Globus pallidus (tissue), 1 donor: ENCODE measurements at regions not wholly inside any gene's neighbourhood (a gene's known extent, or its start where the extent isn't known, plus 50 kb on each side); places are given as distances from the start of the nearest gene placed in this dataset.
"Not testable (repeated sequence)": the region's sequence is repeated elsewhere in the genome, so short reads cannot be mapped to it uniquely, and the experiment has no call there.

Experiments
- DNase-seq: peaks from one replicate; pipeline ENCODE4 v3.0.0-alpha.2; 2015; ENCODE audit warnings: low spot score

DNA sequence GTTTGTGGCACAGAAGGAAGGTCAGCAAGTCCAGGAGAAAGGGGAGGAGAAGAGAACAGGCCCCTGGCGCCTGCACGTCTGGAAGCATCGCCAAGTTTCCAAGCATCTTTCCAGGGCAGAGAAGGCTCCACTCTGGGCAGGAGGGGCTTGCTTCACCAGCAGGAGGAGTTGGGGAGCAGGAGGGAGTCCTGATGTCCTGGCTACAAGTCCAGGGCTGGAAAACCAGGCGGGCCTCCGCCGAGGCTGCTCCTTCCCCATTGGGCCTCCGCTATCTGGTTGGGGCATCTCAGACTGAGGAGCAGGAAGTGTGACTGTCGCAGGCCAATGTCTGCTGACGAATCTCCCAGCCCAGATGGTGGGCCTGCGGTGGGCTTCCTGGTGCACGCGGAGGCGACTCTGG lies 421.9 kb downstream of the PREX1 start:
- DNase-seq, result no peak

DNA sequence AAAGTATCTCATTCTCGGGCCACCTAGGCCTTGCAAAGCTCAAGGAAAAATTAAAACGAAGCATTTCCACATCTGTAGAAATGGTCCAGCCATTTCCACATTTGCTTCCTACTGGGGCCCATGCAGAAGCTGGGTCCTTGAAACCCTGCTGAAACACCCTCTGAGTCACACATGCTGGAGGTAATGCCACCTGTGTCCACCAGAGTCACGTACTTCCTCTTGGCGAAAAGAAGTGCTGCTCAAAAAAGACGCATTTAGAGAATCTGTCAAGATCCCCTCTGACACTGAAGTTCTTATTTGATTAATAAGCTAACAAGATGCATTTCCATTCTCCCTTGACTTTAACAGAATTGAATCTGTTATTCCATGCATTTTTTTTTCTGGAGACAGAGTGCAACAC lies 423.2 kb downstream of the PREX1 start:
- DNase-seq, result no peak

GRCh38 chr20:48403167-48403761 lies 424.5 kb downstream of the PREX1 start:
- no peak for DNase-seq

DNA sequence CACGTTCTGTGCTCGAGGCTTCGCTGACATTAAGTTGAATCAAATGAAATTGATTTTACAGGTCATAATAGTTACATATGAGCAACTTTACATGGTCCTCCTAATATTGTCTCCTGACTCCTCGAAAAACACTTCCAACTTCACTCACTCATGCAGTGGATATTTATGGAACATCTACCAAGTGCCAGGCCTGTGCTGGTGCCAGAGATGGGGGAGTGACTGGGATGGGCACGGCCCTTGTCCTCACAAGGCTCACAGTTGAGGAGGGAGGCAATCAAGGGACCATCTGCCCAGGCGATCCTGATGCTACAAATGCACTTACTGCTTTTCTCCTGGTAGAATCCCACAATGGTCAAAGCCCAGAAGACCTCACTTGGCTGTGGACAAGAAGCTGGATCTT lies 426.4 kb downstream of the PREX1 start:
- DNase-seq, result no peak

DNA sequence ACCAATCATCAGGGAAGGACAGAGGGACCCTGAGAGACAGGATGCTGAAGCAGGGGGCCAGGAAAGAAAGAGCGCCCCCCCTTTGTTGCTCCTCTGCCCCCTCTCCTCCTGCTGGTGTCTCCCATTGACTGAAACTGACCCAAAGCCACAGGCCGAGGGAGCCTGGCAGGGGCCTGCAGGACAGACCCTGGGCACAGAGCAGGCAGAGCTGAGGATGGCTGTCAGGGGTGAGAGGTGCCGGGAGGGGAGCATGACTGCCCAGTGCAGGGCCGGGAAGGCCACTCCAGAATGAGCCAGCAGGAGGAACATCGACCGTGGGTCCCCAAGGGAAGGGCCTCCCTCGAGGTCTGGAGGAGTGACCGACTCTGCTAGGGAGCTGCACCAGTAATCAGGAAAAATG lies 427.8 kb downstream of the PREX1 start:
- no peak for DNase-seq

DNA sequence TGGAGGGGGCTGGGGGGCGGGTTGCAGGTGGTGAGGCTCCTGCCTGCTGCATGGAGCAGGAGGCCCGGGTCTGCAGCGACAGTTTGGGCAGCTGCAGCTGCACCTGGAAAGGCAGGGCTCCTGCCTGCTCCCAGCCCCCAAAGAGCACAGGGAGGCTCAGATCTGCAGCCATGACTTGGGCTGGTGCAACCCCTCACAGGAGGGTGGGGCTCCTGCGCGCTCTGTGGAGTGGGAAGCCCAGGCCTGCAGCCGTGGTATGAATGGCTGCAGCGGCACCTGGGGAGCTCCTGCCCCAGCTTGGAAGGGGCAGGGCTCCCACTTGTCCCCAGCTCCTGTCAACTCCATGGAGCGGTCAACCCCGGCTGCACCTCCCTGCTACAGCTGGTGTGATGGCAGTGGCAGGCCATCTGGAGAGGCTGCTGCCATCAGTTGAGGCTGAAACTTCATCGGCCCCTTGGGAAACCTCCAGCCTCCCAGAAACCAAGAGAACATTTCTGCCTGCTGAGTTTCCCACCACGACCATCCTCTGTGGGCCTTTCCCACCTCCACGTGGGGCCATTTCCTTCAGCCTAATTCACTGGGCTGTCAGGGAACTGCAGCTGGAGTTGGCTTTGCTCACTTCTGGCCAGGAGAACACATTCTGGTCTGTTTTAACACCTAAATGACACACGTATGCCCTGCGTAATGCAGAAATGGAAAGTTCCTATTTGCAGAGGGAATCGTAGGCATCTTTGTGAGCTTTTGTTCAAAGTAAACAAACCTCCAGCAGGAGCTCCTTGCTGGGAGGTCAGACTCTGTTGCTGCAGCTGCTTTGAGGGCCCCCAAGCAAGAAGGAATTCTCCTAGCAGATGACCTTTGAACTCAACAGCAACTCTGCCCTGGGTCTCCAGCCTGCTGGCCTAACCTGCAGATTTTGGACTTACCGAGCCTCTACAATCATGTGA lies 429.0 kb downstream of the PREX1 start:
- DNase-seq, result no peak

GRCh38 chr20:48396981-48397861 lies 430.6 kb downstream of the PREX1 start:
- DNase-seq, result not testable (repeated sequence)

DNA sequence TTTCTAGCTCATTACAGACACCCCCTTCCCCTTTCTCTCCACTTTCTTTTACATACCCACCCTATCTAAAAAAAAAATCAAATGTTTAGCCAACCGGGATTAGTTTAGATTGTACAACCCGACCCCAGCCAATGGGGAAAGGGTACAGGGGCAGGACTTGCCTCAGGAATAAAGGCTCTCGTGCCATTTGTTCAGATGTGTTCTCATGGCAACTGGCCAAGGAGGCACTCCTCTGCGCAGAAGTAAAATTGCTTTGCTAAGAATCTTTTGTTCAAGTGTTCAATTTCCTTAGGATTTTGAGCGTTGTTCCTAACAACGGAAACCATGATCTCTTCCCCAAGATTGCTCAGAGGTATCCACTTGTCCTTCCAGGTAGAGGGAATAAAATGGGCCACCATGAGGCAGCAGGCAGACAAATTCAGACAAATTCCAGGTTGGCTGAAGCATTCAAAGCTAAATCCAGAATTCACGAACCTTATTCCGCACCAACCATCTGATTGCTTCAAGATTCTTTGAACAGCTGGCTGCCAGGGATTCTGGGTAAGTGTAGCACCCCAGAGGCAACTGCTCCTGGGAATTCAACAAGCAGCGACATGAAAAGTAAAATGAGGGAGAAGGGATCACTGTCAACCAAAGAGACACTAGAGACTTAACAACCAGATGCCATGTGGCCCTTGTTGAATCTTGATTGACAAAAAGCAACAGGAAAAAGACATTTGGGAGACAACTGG lies 431.8 kb downstream of the PREX1 start:
- no peak for DNase-seq

DNA sequence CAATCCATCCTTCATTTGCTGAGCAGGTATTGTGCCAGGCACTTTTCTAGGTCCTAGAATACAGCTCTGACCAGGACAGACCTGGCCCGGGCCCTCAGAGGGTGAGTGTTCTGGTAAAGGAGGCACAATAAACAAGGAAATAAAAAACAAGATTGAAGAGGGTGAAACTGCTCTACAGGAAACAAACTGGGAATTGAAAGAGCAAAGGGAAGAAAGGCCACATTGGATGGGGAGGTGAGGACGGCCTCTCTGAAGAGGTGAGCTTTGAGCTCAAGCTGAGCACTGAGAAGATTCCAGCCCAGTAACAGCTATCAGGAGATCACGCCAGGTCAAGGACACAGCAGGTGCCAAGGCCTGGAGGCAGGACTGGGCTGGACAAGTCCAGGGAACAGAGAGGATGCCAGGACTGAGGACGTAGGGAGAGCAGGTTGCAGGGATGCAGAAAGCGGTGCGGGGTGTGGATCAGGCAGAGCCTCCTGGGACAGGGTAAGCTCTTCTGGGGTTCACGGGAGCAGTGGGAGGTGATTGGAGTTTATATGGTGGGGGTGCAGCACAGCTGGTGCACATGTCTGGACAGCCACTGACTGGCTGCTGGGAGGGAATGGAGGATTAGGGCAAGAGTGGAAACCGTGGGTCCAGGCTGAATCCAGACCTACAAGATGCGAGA lies 433.3 kb downstream of the PREX1 start:
- DNase-seq, result no peak

- no peak for DNase-seq
These were observed 434.0 kb downstream of the PREX1 start for GRCh38 chr20:48393737-48394314.

GRCh38 chr20:48393311-48393685 lies 434.5 kb downstream of the PREX1 start:
- no peak for DNase-seq

DNA sequence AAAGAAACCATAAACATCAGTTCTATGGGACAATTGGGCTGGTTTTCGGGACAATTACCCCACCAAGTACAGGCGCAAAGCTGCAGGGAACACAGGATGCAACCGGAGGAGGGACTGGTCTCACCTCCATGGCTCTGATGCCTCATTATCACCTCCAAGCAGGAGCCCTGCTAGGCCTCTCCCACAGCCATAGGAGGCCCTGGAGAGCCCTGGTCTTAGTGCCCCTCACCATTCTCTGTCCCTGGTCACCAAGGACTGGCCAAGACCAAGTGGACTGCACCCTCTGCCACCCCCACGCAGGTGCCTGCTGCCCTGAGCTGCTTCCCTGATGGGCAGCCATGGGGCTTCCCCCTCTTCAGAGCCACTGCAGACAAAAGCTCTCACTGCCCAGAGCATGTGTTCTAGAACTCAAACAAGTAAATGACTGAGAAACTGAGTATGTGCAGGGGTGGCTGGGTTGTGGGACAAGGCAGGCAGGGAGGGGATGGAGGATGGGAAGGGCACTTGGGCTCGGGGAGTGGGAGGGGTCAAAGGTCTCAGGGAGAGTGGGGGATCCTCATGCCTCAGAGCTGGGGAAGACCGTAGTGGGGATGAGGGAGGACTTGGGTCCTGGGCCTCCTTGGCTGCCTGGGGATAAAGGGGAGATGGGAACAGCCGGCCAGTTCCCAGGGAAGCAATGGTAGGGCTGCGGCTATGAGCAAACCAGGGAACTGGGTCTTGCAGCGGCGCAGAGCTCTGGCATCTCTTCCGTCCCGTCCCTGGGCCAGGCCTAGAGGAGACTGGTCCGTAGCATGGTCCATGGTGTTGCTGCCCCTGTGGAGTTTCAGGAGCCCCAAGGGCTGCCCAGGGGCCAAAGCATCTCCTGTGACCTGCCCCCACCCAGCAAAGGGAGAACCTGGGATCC lies 435.1 kb downstream of the PREX1 start:
- no peak for DNase-seq

DNA sequence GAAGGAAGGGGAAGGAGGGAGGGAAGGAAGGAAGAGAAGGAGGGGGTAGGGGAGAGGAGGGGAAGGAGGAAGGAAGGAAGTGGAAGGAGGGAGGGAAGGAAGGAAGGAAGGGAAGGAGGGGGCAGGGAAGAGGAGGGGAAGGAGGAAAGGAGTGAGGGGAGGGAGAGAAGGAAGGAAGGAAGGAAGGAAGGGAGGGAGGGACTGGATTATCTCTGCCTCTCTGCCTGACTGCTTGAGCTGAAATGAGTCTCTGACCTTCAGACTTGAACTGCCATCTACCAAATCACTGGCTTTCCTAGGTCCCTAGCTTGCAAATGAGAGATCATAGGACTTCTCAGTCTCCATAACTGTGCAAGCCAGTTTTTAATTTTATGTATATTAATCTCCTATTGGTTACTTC lies 436.8 kb downstream of the PREX1 start:
- DNase-seq, result no peak

GRCh38 chr20:48387675-48388074 lies 440.1 kb downstream of the PREX1 start:
- DNase-seq, result no peak

DNA sequence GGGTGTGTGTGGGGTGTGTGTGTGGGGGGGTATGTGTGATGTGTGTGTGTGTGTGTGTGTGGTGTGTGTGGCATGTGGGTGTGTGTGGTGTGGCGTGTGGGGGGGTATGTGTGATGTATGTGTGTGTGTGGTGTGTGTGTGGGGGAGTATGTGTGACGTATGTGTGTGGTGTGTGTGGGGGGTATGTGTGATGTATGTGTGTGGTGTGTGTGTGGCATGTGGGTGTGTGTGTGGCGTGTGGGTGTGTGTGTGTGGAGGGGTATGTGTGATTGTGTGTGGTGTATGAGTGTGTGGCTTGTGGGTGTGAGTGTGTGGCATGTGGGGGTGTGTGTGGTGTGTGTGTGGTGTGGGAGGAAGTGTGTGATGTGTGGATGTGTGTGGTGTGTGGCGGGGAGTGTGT lies 442.3 kb downstream of the PREX1 start:
- no peak for DNase-seq

DNA sequence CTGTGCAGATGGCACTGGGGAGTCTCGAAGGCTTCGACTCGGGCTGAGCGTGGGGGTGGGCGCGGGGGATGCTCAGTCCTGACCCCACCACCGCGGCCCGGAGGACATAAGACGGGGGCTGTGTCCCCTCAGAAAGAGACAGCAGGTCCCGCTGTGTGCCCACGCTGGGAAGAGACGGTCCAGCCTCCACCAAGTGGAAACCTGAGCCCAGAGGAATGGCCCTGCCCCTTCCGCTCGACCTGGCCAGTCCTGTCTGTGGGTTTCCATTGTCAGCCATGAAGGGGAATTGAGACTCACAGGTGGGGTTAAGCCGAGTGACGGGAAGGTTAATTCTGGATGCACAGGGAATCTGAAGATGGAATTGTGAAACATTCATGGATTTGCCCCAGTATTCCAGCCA lies 442.7 kb downstream of the PREX1 start:
- no peak for DNase-seq

GRCh38 chr20:48384147-48384818 lies 443.5 kb downstream of the PREX1 start:
- no peak for DNase-seq

DNA sequence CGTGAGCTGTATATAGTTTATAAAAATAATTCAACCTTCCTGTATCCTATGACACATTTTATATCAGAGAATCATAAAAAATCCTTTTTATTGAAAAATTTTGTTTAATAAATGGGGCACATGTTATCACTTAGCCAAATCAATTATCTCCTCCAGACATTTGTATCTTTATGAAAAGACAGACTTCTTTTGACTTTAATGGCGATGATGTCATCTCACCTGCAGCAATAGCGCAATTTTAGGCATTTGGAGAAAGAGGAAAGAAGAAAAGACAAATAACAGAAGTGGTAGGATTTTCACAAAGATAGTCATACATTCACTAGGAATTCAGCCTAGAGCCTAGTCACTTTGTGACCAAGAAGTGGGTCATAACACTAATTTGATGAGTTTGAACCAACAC lies 444.5 kb downstream of the PREX1 start:
- no peak for DNase-seq

DNA sequence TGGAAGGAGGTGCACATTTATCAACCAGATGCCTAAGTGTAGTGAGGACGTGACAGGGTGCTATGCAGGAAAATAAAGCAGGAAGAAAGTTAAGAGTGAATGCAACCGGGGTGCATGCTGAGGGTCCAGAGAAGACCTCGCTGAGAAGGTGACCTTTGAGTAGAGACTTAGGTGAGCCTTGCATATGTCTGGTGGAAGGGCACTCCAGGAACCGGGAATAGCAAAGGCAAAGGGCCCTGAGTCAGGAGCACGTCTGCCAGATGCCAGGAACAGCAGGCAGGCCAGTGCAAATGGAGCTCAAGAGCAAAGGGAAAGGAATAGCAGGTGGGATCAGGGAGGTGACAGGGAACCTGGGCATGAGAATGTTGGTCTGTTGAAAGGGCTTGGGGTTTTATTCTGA lies 445.5 kb downstream of the PREX1 start:
- DNase-seq, result no peak
